AG04449 (cell line): ENCODE measurements at regions not wholly inside any gene's neighbourhood (a gene's known extent, or its start where the extent isn't known, plus 50 kb on each side); places are given as distances from the start of the nearest gene placed in this dataset.
"Not testable (repeated sequence)": the region's sequence is repeated elsewhere in the genome, so short reads cannot be mapped to it uniquely, and the experiment has no call there.

ENCODE experiments used
- CTCF ChIA-PET: fragments of 350-600 bp; formaldehyde crosslinking; extraction: SDS; loops from one replicate; lab custom pipeline; 2021; ENCODE audit warnings: antibody characterized with exemption; lab: Yijun Ruan, JAX
- POLR2A ChIA-PET: fragments of 400-600, 350-600 bp; formaldehyde crosslinking; extraction: SDS; loops from one replicate; lab custom pipeline; 2020; ENCODE audit warnings: antibody characterized with exemption, inconsistent platforms; lab: Yijun Ruan, JAX
- DNase-seq: peaks from one replicate; pipeline ENCODE4 v3.0.0-alpha.2; 2010; ENCODE audit warnings: low read depth, low spot score
- H3K4me3 ChIP-seq: 2 replicates; pipeline ENCODE4 v1.5.1; 2011; ENCODE audit warnings: low read depth, mild to moderate bottlenecking, control low read depth, low read length
- CTCF ChIP-seq: IDR thresholded peaks from one replicate; pipeline ENCODE4 v1.5.1; 2011; ENCODE audit warnings: mild to moderate bottlenecking, moderate library complexity, low read length, control low read depth, inconsistent platforms; ENCODE audit not compliant: insufficient read depth; ENCODE audit errors: missing control alignments

- no peak overlapping the region for H3K4me3 ChIP-seq
- POLR2A ChIA-PET: no interaction called here
- CTCF ChIA-PET: no interaction called here
- DNase-seq: no peak
- TF ChIP-seq CTCF: no peak
These were observed 266.6 kb downstream of the MEX3B start for GRCh38 chr15:81779181-81779580.

- no peak for DNase-seq
- no peak for TF ChIP-seq CTCF
- H3K4me3 ChIP-seq: no peak overlapping the region
- POLR2A ChIA-PET: no interaction called here
- CTCF ChIA-PET: no interaction called here
These were observed 268.3 kb downstream of the MEX3B start for GRCh38 chr15:81777546-81777945.

GRCh38 chr15:81776976-81777375 lies 268.8 kb downstream of the MEX3B start:
- ChIA-PET POLR2A (no interaction called here), CTCF (no interaction called here)
- no peak overlapping the region for H3K4me3 ChIP-seq
- DNase-seq: no peak
- no peak for TF ChIP-seq CTCF

GRCh38 chr15:81775779-81776178 lies 270.0 kb downstream of the MEX3B start:
- H3K4me3 ChIP-seq, CTCF ChIA-PET, DNase-seq, POLR2A ChIA-PET: not testable (repeated sequence)

GRCh38 chr15:81774309-81774708 lies 271.5 kb downstream of the MEX3B start:
- ChIA-PET CTCF (no interaction called here), POLR2A (no interaction called here)
- DNase-seq: no peak
- no peak for TF ChIP-seq CTCF
- H3K4me3 ChIP-seq: no peak overlapping the region

- ChIA-PET POLR2A (no interaction called here), CTCF (no interaction called here)
- no peak for DNase-seq
- TF ChIP-seq CTCF: no peak
- no peak overlapping the region for H3K4me3 ChIP-seq
These were observed 277.0 kb downstream of the MEX3B start for GRCh38 chr15:81768773-81769172.

GRCh38 chr15:81766829-81767475 lies 278.9 kb downstream of the MEX3B start:
- DNase-seq: no peak
- no peak overlapping the region for H3K4me3 ChIP-seq
- TF ChIP-seq CTCF: no peak
- ChIA-PET POLR2A (no interaction called here), CTCF (no interaction called here)
